IMR-90 (cell line): ENCODE measurements at regions not wholly inside any gene's neighbourhood (a gene's known extent, or its start where the extent isn't known, plus 50 kb on each side); places are given as distances from the start of the nearest gene placed in this dataset.

ENCODE experiments used
- ATAC-seq: fragments of 200-7000 bp; cut with Tn5 transposase; 2 replicates; pipeline ENCODE4 v1.9.1; 2020; ENCODE audit warnings: low read depth, mild to moderate bottlenecking, moderate library complexity
- BruUV-seq: library from RNA; stranded (reverse); fragments of 400-500 nt; replicated peaks from 2 replicates; lab custom pipeline; 2021; lab: Mats Ljungman, UMichigan
- CTCF ChIA-PET: fragments of 300-600 bp; formaldehyde crosslinking; extraction: SDS; loops from one replicate; lab custom pipeline; 2021; ENCODE audit warnings: antibody characterized with exemption; lab: Yijun Ruan, JAX
- POLR2A ChIA-PET: fragments of 300-600 bp; sonication (Branson Sonifier 250); formaldehyde crosslinking; loops from one replicate; lab custom pipeline; 2022; ENCODE audit warnings: antibody characterized with exemption; ENCODE audit not compliant: unreplicated experiment; lab: Charles Lee
- DNase-seq: peaks from one replicate; pipeline ENCODE4 v3.0.0; 2013
- H2AFZ ChIP-seq: replicated peaks from 2 replicates; pipeline ENCODE3; 2013; ENCODE audit warnings: low read length, mild to moderate bottlenecking; ENCODE audit not compliant: poor library complexity
- H2AK5ac ChIP-seq: 2 replicates; pipeline ENCODE4 v1.6.1; 2013; ENCODE audit warnings: low read depth, low read length, inconsistent platforms
- H2AK9ac ChIP-seq: replicated peaks from 2 replicates; pipeline ENCODE3; 2013; ENCODE audit warnings: mild to moderate bottlenecking, low read depth, low read length, moderate library complexity; ENCODE audit not compliant: poor library complexity
- H2BK120ac ChIP-seq: 2 replicates; pipeline ENCODE4 v1.6.1; 2013; ENCODE audit warnings: low read depth, low read length, inconsistent platforms
- H2BK15ac ChIP-seq: 3 replicates; pipeline ENCODE4 v1.6.1; 2013; ENCODE audit warnings: low read depth, low read length, inconsistent platforms
- H2BK20ac ChIP-seq: 2 replicates; pipeline ENCODE4 v1.6.1; 2013; ENCODE audit warnings: low read depth, mild to moderate bottlenecking, inconsistent platforms, low read length, moderate library complexity
- H2BK5ac ChIP-seq: 2 replicates; pipeline ENCODE4 v1.6.1; 2013; ENCODE audit warnings: mild to moderate bottlenecking, low read depth, low read length, inconsistent platforms; ENCODE audit not compliant: poor library complexity, severe bottlenecking
- H3K14ac ChIP-seq: replicated peaks from 2 replicates; pipeline ENCODE4 v1.6.1; 2013; ENCODE audit warnings: low read depth, low read length, inconsistent platforms
- H3K18ac ChIP-seq: 2 replicates; pipeline ENCODE4 v1.6.1; 2013; ENCODE audit warnings: low read depth, low read length, control low read depth
- H3K23ac ChIP-seq: 2 replicates; pipeline ENCODE4 v1.6.1; 2013; ENCODE audit warnings: low read depth, low read length, inconsistent platforms
- H3K27ac ChIP-seq: 2 replicates; pipeline ENCODE4 v1.5.1; 2013; ENCODE audit warnings: mild to moderate bottlenecking, control low read depth, low read length; ENCODE audit not compliant: insufficient read depth
- H3K27me3 ChIP-seq: 2 replicates; pipeline ENCODE4 v1.6.1; 2013; ENCODE audit warnings: low read length; ENCODE audit not compliant: control insufficient read depth, insufficient read depth
- H3K36me3 ChIP-seq: 2 replicates; pipeline ENCODE4 v1.6.1; 2013; ENCODE audit warnings: low read length, mixed read lengths; ENCODE audit not compliant: control insufficient read depth, insufficient read depth
- H3K4ac ChIP-seq: 2 replicates; pipeline ENCODE4 v1.6.1; 2013; ENCODE audit warnings: low read depth, low read length, inconsistent platforms
- H3K4me1 ChIP-seq: 2 replicates; pipeline ENCODE4 v1.6.1; 2013; ENCODE audit warnings: low read length, mixed read lengths; ENCODE audit not compliant: control insufficient read depth, insufficient read depth
- H3K4me2 ChIP-seq: 2 replicates; pipeline ENCODE4 v1.6.1; 2013; ENCODE audit warnings: low read depth, mild to moderate bottlenecking, control low read depth, low read length, moderate library complexity
- H3K4me3 ChIP-seq: 2 replicates; pipeline ENCODE4 v1.5.1; 2013; ENCODE audit warnings: low read depth, mild to moderate bottlenecking, control low read depth, low read length, moderate library complexity; ENCODE audit not compliant: insufficient read depth
- H3K56ac ChIP-seq: 2 replicates; pipeline ENCODE4 v1.6.1; 2013; ENCODE audit warnings: low read length, inconsistent platforms; ENCODE audit not compliant: insufficient read depth; ENCODE audit errors: extremely low read depth
- H3K79me1 ChIP-seq, 2 experiments: 2 replicates each; pipeline ENCODE4 v1.6.1; 2013; ENCODE audit warnings: low read length in 2 of 2, inconsistent platforms in 1 of 2, low read depth in 1 of 2
- H3K9ac ChIP-seq: 2 replicates; pipeline ENCODE4 v1.6.1; 2013; ENCODE audit warnings: low read depth, low read length, control low read depth
- H3K9me1 ChIP-seq: 2 replicates; pipeline ENCODE4 v1.6.1; 2013; ENCODE audit warnings: low read length, inconsistent platforms; ENCODE audit not compliant: insufficient read depth
- H3K9me3 ChIP-seq: 2 replicates; pipeline ENCODE4 v1.6.1; 2013; ENCODE audit warnings: low read length; ENCODE audit not compliant: control insufficient read depth, insufficient read depth
- H4K20me1 ChIP-seq: 2 replicates; pipeline ENCODE4 v1.6.1; 2013; ENCODE audit warnings: low read length, inconsistent platforms; ENCODE audit not compliant: insufficient read depth
- H4K5ac ChIP-seq: 2 replicates; pipeline ENCODE4 v1.6.1; 2013; ENCODE audit warnings: mild to moderate bottlenecking, low read depth, low read length, control low read depth
- H4K8ac ChIP-seq, 2 experiments: 2 replicates each; pipeline ENCODE4 v1.6.1; 2013; ENCODE audit warnings: low read depth in 2 of 2, low read length in 2 of 2, control low read depth in 1 of 2, inconsistent platforms in 1 of 2
- H4K91ac ChIP-seq: 2 replicates; pipeline ENCODE4 v1.6.1; 2013; ENCODE audit warnings: low read depth, low read length, inconsistent platforms; ENCODE audit not compliant: insufficient read depth
- BHLHE40 ChIP-seq: fragments of 150-350 bp; IDR thresholded peaks from 2 replicates; pipeline ENCODE4 v1.6.1; 2016; ENCODE audit warnings: mild to moderate bottlenecking, low read depth, low read length
- CEBPB ChIP-seq: IDR thresholded peaks from 2 replicates; pipeline ENCODE4 v1.6.1; 2012; ENCODE audit warnings: low read depth, low read length, improper control_type of control experiment
- CHD1 ChIP-seq: IDR thresholded peaks from 2 replicates; pipeline ENCODE4 v1.6.1; 2012; ENCODE audit warnings: low read depth, low read length, improper control_type of control experiment
- FOS ChIP-seq: fragments of 150-350 bp; IDR thresholded peaks from 2 replicates; pipeline ENCODE4 v1.6.1; 2016; ENCODE audit warnings: low read depth, low read length
- MAZ ChIP-seq: IDR thresholded peaks from 2 replicates; pipeline ENCODE4 v1.6.1; 2012; ENCODE audit warnings: low read depth, mild to moderate bottlenecking, low read length, improper control_type of control experiment, moderate library complexity, borderline replicate concordance
- MXI1 ChIP-seq: IDR thresholded peaks from 2 replicates; pipeline ENCODE4 v1.6.1; 2012; ENCODE audit warnings: low read depth, mild to moderate bottlenecking, low read length, moderate library complexity, borderline replicate concordance
- NFE2L2 ChIP-seq: fragments of 150-350 bp; IDR thresholded peaks from 2 replicates; pipeline ENCODE4 v1.6.1; 2016; ENCODE audit warnings: low read depth, mild to moderate bottlenecking, low read length
- POLR2A ChIP-seq: IDR thresholded peaks from 2 replicates; pipeline ENCODE4 v1.6.1; 2012; ENCODE audit warnings: mild to moderate bottlenecking, low read depth, low read length
- RCOR1 ChIP-seq: IDR thresholded peaks from 2 replicates; pipeline ENCODE4 v1.6.1; 2012; ENCODE audit warnings: mild to moderate bottlenecking, low read length, improper control_type of control experiment; ENCODE audit not compliant: insufficient replicate concordance
- RFX5 ChIP-seq: IDR thresholded peaks from 2 replicates; pipeline ENCODE4 v1.8.0; 2012; ENCODE audit warnings: low read depth, mild to moderate bottlenecking, low read length, moderate library complexity
- SMC3 ChIP-seq: fragments of 150-350 bp; IDR thresholded peaks from 2 replicates; pipeline ENCODE4 v1.6.1; 2016; ENCODE audit warnings: low read depth, mild to moderate bottlenecking, antibody characterized with exemption, low read length, moderate library complexity
- WGBS, 2 experiments: methylation state at CpG; one replicate each; pipeline versions ENCODE4 v1.1.5 to v1.1.7; 2013; ENCODE audit warnings: missing lambda C conversion rate in 2 of 2; ENCODE audit not compliant: insufficient read length in 1 of 2; ENCODE audit errors: extremely low coverage in 2 of 2; 5-methylcytosine and 5-hydroxymethylcytosine counted together
- dilution Hi-C: fragments of 300-500 bp; cut with HindIII; formaldehyde crosslinking; loops from one replicate; pipeline ENCODE4 v1.14.3; 2018; ENCODE audit warnings: low sequenced_read_pairs; ENCODE audit not compliant: unreplicated experiment
- in situ Hi-C: fragments of 300-500 bp; cut with MboI; formaldehyde crosslinking; loops from 3 replicates; pipeline ENCODE4 v1.14.3; 2019; ENCODE audit warnings: low sequenced_read_pairs, inconsistent platforms, mixed read lengths
- intact Hi-C: fragments of 100-400 bp; cut with micrococcal nuclease; formaldehyde crosslinking; loops from 2 replicates; pipeline ENCODE4 v1.10.0; 2022
- TF ChIP-seq, protein P1 (sequence below): conservative IDR thresholded peaks from 2 replicates; pipeline ENCODE4 v1.5.1; 2012; ENCODE audit warnings: mild to moderate bottlenecking, low read depth, low read length, improper control_type of control experiment
- TF ChIP-seq, protein P2 (sequence below): fragments of 150-350 bp; IDR thresholded peaks from 2 replicates; pipeline ENCODE4 v1.6.1; 2016; ENCODE audit warnings: low read depth, mild to moderate bottlenecking, low read length, moderate library complexity, borderline replicate concordance
- TF ChIP-seq, protein P3 (sequence below): fragments of 150-350 bp; IDR thresholded peaks from 2 replicates; pipeline ENCODE4 v1.6.1; 2017; ENCODE audit warnings: mild to moderate bottlenecking, antibody characterized with exemption, low read length, low read depth

DNA sequence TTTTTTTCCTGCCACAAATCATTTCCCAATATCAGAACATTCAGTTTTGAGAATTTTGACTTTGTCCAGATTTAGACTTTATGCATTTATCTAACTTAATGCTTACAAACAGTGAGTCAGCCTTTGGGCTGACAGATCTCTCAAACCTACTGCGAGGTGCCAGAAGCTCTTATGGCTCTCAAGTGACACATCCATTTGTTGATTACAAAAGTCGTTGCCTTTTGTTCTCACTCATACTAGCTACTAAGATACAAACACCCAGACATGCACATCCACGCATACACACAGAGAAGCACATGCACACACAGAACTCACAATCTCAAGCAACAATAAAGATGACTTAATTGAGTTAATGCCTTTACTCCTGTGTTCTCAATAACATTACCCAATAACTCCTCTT lies 1147.5 kb downstream of the DIAPH3 start:
- Histone ChIP-seq H2AK9ac (no peak overlapping the region), H4K91ac (no peak overlapping the region), H3K4ac (no peak overlapping the region), H3K9ac (no peak overlapping the region), H3K23ac (no peak overlapping the region), H2BK20ac (no peak overlapping the region), H3K27me3 (no peaks in the 10 kb centered on the region), H3K27ac (no peak overlapping the region), H3K79me1 (no peaks in the 10 kb centered on the region), H2BK15ac (no peak overlapping the region), H3K36me3 (no peaks in the 10 kb centered on the region), H4K20me1 (no peaks in the 10 kb centered on the region), H3K4me1 (no peaks in the 10 kb centered on the region), H4K8ac (no peak overlapping the region), H3K9me3 (no peaks in the 10 kb centered on the region), H4K5ac (no peak overlapping the region), H3K56ac (no peak overlapping the region), H2AFZ (no peak overlapping the region), H3K18ac (no peak overlapping the region), H3K4me2 (no peak overlapping the region), H3K14ac (no peak overlapping the region), H2BK120ac (no peak overlapping the region), H2AK5ac (no peak overlapping the region), H3K9me1 (no peaks in the 10 kb centered on the region), H3K4me3 (no peak overlapping the region), H2BK5ac (no peak overlapping the region)
- TF ChIP-seq RFX5 (no peak), BHLHE40 (no peak), CEBPB (no peak), POLR2A (no peak), FOS (no peak), SMC3 (no peak), NFE2L2 (no peak), RCOR1 (no peak), CHD1 (no peak), MXI1 (no peak), MAZ (no peak)
- TF ChIP-seq, protein P1, sequence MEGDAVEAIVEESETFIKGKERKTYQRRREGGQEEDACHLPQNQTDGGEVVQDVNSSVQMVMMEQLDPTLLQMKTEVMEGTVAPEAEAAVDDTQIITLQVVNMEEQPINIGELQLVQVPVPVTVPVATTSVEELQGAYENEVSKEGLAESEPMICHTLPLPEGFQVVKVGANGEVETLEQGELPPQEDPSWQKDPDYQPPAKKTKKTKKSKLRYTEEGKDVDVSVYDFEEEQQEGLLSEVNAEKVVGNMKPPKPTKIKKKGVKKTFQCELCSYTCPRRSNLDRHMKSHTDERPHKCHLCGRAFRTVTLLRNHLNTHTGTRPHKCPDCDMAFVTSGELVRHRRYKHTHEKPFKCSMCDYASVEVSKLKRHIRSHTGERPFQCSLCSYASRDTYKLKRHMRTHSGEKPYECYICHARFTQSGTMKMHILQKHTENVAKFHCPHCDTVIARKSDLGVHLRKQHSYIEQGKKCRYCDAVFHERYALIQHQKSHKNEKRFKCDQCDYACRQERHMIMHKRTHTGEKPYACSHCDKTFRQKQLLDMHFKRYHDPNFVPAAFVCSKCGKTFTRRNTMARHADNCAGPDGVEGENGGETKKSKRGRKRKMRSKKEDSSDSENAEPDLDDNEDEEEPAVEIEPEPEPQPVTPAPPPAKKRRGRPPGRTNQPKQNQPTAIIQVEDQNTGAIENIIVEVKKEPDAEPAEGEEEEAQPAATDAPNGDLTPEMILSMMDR: no peak
- TF ChIP-seq, protein P2, sequence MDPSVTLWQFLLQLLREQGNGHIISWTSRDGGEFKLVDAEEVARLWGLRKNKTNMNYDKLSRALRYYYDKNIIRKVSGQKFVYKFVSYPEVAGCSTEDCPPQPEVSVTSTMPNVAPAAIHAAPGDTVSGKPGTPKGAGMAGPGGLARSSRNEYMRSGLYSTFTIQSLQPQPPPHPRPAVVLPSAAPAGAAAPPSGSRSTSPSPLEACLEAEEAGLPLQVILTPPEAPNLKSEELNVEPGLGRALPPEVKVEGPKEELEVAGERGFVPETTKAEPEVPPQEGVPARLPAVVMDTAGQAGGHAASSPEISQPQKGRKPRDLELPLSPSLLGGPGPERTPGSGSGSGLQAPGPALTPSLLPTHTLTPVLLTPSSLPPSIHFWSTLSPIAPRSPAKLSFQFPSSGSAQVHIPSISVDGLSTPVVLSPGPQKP: no peak
- TF ChIP-seq, protein P3, sequence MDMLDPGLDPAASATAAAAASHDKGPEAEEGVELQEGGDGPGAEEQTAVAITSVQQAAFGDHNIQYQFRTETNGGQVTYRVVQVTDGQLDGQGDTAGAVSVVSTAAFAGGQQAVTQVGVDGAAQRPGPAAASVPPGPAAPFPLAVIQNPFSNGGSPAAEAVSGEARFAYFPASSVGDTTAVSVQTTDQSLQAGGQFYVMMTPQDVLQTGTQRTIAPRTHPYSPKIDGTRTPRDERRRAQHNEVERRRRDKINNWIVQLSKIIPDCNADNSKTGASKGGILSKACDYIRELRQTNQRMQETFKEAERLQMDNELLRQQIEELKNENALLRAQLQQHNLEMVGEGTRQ: no peak
- ATAC-seq (no peak), DNase-seq (no peak)
- dilution Hi-C loops (no loop called here), in situ Hi-C loops (no loop called here), intact Hi-C loops (no loop called here)
- POLR2A ChIA-PET: no interaction called here
- CTCF ChIA-PET: no interaction called here
- no TSS peak for BruUV-seq
- WGBS, 2 experiments: no CpG with 5 or more reads among the region's 3 CpGs
